Type B pancreatic cell (in vitro differentiated cells): ENCODE measurements at regions not wholly inside any gene's neighbourhood (a gene's known extent, or its start where the extent isn't known, plus 50 kb on each side); places are given as distances from the start of the nearest gene placed in this dataset.

Experiments
- DNase-seq: peaks from one replicate; pipeline ENCODE4 v3.0.0; 2021; ENCODE audit warnings: mixed read lengths; ENCODE audit not compliant: unreplicated experiment; ENCODE audit errors: extremely low spot score
- H3K27ac Mint-ChIP-seq: 2 replicates; pipeline ENCODE4 v1.8.0; 2021; ENCODE audit warnings: mild to moderate bottlenecking, mixed read lengths
- H3K27me3 Mint-ChIP-seq: 2 replicates; pipeline ENCODE4 v1.8.0; 2021; ENCODE audit warnings: mixed read lengths
- H3K36me3 Mint-ChIP-seq: 2 replicates; pipeline ENCODE4 v1.8.0; 2021; ENCODE audit warnings: mixed read lengths
- H3K4me1 Mint-ChIP-seq: one replicate; pipeline ENCODE4 v1.8.0; 2021; ENCODE audit warnings: mixed read lengths; ENCODE audit not compliant: unreplicated experiment
- H3K4me3 Mint-ChIP-seq: 2 replicates; pipeline ENCODE4 v1.8.0; 2021; ENCODE audit warnings: mild to moderate bottlenecking, mixed read lengths
- H3K9me3 Mint-ChIP-seq: 2 replicates; pipeline ENCODE4 v1.8.0; 2021; ENCODE audit warnings: mixed read lengths
- CTCF ChIP-seq: fragments of 200-600 bp; sonication (generic); conservative IDR thresholded peaks from 2 replicates; pipeline ENCODE4 v1.5.0; 2021; ENCODE audit warnings: antibody characterized with exemption, mild to moderate bottlenecking

- H3K27me3 Mint-ChIP-seq: no peaks in the 10 kb centered on the region
- no peak for DNase-seq
- H3K9me3 Mint-ChIP-seq: no peaks in the 10 kb centered on the region
- H3K27ac Mint-ChIP-seq: no peak overlapping the region
- H3K4me3 Mint-ChIP-seq: no peak overlapping the region
- no peaks in the 10 kb centered on the region for H3K36me3 Mint-ChIP-seq
- peaks cover 7% of the 10 kb centered on the region for H3K4me1 Mint-ChIP-seq
- no peak for TF ChIP-seq CTCF
Observed at GRCh38 chr5:118371973-118372831, 616.1 kb downstream of the DTWD2 start.

- H3K4me3 Mint-ChIP-seq: no peak overlapping the region
- no peaks in the 10 kb centered on the region for H3K36me3 Mint-ChIP-seq
- no peaks in the 10 kb centered on the region for H3K9me3 Mint-ChIP-seq
- H3K4me1 Mint-ChIP-seq: no peaks in the 10 kb centered on the region
- no peak for TF ChIP-seq CTCF
- no peak for DNase-seq
- no peaks in the 10 kb centered on the region for H3K27me3 Mint-ChIP-seq
- no peak overlapping the region for H3K27ac Mint-ChIP-seq
Observed at GRCh38 chr5:118366429-118366828, 621.9 kb downstream of the DTWD2 start.

- no peak for TF ChIP-seq CTCF
- DNase-seq: no peak
- H3K27ac Mint-ChIP-seq: no peak overlapping the region
- no peaks in the 10 kb centered on the region for H3K9me3 Mint-ChIP-seq
- H3K4me3 Mint-ChIP-seq: no peak overlapping the region
- no peaks in the 10 kb centered on the region for H3K4me1 Mint-ChIP-seq
- H3K27me3 Mint-ChIP-seq: no peaks in the 10 kb centered on the region
- no peaks in the 10 kb centered on the region for H3K36me3 Mint-ChIP-seq
Observed at GRCh38 chr5:118365718-118366117, 622.6 kb downstream of the DTWD2 start.

- H3K4me3 Mint-ChIP-seq: no peak overlapping the region
- peaks cover 23% of the 10 kb centered on the region for H3K4me1 Mint-ChIP-seq
- no peak for DNase-seq
- no peak for TF ChIP-seq CTCF
- H3K36me3 Mint-ChIP-seq: peaks cover 4% of the 10 kb centered on the region
- no peaks in the 10 kb centered on the region for H3K9me3 Mint-ChIP-seq
- peaks cover 3% of the 10 kb centered on the region for H3K27me3 Mint-ChIP-seq
- H3K27ac Mint-ChIP-seq: no peak overlapping the region
Observed at GRCh38 chr5:118354797-118355196, 633.5 kb downstream of the DTWD2 start.

- Mint-ChIP-seq H3K36me3 (peaks cover 4% of the 10 kb centered on the region), H3K4me3 (no peak overlapping the region), H3K9me3 (no peaks in the 10 kb centered on the region), H3K27ac (no peak overlapping the region), H3K4me1 (peaks cover 23% of the 10 kb centered on the region), H3K27me3 (peaks cover 3% of the 10 kb centered on the region)
- no peak for DNase-seq
- no peak for TF ChIP-seq CTCF
Observed at GRCh38 chr5:118353970-118354369, 634.4 kb downstream of the DTWD2 start.
